CD4-positive, alpha-beta T cell treated with Interleukin-17A for 1 hour (primary cell): ENCODE measurements at regions not wholly inside any gene's neighbourhood (a gene's known extent, or its start where the extent isn't known, plus 50 kb on each side); places are given as distances from the start of the nearest gene placed in this dataset.
"Not testable (repeated sequence)": the region's sequence is repeated elsewhere in the genome, so short reads cannot be mapped to it uniquely, and the experiment has no call there.

ENCODE experiments used
- DNase-seq: peaks from one replicate; pipeline ENCODE4 v3.0.0-alpha.2; 2020

DNA sequence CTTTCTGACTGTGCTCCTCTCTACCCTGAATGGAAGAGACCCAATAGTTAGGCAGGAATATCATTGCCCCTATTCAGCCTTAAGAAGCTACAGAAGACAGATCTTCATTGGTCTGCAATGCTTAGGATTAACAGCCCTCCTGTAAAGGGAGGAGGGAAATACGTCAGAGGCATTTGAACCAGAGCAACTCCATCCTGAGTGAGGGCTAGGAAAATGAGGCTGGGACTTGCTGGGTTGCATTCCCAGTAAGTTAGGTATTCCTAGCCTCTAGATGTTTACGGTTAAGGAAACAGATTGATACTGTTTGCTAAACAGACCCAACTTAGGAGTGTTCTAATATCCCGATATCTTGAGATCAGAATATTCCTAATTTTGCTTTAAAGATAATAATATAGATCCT is 63.5 kb downstream of the PCDH18 start:
- DNase-seq: no peak

DNA sequence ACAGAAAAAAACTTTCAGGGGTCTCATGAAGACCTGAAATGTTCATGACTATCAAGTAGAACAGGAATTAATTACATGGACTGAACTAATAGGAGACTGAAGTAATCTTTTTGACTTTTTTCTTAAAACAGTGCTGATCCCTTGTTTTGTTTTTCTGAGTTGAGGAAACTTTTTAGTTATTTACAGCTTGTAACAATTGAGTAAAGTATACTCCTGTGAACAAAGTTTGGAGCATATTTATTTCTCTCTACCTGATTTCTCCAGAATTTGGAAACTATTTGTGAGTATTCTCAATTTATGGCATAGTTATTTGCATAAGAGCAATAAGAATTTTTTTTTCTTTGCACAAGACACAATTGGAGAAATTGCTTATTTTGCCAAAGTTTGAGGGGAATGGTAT is 64.8 kb downstream of the PCDH18 start:
- DNase-seq: no peak

DNA sequence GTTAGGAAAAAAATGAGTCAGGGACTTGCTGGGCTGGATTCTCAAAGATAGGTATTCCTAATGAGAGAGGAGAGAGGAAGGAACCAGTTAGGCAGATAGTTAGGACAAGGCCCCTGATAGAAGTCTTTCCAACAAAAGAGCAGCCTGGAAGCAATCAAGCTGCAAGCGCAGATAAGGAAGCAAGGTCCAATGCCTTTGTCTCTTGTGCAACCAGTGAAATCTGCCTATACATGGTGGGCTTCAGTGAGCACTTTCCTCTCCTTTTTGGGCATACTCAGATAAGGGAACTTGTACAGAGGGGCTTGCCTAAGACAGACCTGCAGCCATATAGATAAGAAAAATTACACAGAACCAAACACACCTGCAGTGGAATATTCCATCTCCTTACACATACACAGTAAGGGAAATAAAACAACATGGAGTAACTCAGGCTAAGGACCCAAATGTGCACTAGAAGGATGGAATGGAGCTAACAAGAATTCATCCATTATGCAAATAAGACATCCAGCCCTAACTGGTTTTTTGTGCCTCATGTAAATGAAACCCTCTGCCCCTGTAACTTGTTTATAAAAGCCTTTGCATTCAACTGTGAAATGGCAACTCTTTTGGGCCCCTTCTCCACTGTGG is 68.8 kb downstream of the PCDH18 start:
- DNase-seq: no peak

DNA sequence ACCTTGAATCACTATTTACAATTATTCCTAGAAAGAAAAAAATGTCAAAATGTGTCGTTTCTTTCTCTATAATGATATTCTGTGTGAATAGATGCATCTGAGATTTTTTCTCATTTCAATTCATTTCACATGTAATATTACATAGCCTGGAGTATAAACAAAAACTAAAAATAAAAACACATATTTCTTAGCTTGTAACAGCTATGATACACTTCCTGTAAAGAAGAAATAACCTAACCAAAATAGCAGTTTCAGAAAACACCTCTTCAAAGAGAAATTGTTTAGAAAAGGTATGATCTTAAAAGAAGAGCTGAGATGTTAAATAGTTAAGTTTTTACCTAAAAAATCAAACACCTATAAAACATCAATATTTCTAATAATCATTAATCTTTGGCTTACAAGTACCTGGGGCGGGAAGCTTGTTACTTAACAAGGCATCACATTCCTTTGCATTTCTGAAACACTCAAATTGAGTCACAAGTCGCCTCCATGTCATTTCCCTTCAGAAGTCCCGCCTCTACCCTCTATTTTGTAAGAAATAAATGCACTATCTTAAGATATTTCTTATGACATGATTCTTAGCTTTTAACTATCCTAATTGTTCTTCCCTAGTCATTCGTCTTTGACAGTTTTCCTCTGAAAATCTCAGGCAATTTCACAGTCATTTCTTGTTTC is 76.5 kb downstream of the PCDH18 start:
- DNase-seq: no peak

DNA sequence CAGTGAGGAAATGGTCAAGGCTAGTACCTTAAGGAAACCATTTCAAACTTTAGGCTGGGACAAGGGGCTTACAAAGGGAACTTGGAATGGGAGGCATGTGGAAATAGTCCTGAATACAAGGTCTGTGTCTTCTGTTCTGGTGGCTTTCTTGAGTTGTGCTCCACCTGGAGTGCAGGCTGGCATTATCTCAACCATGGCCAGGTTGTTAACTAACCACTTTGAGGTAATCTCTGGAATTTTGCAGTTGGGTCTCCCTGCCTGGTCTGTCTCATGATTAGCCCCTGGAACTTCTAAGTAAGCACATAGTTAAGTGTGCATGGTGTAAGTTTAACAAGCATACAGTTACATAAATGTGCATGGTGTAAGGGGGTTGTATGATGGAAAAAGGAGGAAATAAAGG is 77.5 kb downstream of the PCDH18 start:
- DNase-seq: no peak

DNA sequence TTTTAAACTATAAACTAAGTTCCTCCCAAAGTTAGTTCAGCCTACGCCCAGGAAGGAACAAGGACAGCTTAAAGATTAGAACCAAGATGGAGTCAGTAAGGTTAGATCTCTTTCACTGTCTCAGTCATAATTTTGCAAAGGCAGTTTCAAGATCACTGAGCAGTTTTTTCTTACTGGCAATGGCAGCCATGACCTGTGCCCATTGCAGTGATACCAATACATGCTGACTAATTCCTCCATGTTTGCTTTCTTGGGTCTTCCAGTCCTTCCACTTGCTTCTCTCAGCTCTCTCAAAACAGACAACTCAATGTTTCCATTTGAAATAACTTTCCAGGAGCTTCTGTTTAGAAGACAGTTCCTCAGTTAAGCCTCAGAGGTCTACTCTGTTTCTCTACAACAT is 79.5 kb downstream of the PCDH18 start:
- DNase-seq: no peak

DNA sequence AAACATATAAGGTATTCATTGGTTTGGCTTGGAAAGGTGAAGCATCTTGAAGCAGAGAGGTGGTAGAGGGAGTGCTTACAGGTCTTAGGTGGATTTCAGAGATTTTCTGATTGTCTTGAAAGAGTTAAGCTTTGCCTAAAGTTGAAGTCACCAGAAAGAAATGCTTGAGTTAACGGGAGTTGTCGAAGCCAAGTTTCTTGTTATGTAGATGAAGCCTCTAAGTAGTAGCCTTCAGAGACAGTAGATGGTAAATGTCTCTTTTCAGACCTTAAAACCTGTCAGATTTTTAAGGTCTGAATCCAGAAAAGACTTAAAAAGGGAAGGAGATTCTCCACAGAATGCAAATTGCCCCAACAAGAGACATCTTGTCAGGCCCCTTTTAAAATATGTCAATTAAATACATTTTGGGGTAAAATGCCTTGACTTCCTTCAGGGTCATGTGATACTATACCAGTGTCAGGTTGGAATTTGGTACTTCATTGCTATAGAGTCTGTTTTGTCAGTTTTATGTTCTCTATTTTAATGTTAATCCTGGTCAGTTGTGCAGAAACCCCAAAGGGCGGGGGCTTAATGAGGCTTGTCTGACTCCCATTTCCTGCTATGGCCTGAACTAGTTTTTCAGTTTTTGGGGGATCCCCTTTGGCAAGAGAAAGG is 81.0 kb downstream of the PCDH18 start:
- no peak for DNase-seq

DNA sequence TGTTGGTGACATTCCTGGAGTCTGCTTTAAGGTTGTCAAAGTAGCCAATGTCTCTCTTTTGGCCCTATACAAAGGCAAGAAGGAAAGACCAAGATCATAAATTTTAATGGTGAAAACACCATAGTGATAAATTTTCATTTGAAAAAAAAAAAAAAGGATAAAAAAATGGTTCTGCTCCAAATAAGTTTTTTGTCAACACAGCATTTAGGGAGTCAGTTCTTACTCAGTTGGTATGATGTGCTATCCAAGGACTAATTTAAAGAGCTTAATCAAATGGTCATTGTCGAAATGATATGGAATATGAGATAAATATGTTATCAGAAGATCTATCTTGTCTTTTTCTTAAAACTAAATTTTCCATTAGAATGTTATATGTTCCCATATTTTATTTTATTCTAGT is 83.9 kb downstream of the PCDH18 start:
- DNase-seq: no peak

DNA sequence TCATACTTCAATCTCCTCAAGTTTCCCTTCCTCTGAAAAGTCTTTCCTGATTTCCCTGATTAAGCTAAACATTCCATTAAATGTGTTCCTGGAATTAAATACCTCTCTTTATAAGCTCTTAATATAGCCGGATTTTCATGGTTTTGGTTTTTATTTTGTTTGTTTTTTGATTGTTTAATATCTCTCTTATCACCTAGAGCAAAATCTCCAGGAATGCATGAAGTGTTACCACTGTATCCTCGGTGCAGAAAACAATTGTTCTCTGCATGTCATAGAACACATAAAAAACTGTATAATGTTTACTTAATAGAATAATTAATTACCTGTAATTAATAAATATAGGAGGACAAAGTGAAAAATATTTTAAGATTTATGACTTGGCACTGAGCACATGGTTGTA is 86.2 kb downstream of the PCDH18 start:
- DNase-seq: no peak

DNA sequence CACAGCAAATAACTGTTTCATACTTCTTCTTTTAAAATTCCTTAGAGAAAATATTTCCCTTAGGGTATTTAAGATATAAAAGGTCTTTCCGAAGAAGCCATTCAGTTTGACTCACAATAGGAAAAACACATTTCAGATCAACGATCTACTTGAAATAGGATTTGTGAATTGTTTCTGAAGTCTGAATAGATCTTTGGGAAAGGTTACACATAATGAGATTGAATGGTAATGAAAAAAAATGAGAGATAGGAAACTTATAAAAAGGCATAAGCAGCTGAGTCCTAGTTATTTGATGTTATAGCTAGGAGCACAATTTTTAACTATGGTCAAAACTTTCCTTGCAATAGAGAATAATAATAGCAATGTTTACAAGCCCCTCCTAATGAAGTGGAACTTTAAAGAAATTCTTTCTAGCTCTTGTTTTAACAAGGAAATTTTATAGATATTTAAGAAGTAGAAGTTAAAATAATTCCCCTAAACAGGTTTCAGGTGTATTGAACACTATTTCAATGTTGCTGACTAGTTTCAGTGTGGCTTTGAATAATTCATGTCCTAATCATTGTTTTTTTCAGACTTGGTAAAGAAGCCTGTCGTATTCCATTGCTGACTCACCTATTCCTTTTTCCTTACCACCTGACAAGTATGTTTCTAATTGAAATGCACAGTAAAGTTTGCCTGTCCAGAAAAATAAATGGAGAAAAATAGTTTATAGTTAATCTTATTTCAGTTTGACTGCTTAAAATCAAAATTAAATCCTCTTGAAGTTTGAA is 89.1 kb downstream of the PCDH18 start:
- no peak for DNase-seq

DNA sequence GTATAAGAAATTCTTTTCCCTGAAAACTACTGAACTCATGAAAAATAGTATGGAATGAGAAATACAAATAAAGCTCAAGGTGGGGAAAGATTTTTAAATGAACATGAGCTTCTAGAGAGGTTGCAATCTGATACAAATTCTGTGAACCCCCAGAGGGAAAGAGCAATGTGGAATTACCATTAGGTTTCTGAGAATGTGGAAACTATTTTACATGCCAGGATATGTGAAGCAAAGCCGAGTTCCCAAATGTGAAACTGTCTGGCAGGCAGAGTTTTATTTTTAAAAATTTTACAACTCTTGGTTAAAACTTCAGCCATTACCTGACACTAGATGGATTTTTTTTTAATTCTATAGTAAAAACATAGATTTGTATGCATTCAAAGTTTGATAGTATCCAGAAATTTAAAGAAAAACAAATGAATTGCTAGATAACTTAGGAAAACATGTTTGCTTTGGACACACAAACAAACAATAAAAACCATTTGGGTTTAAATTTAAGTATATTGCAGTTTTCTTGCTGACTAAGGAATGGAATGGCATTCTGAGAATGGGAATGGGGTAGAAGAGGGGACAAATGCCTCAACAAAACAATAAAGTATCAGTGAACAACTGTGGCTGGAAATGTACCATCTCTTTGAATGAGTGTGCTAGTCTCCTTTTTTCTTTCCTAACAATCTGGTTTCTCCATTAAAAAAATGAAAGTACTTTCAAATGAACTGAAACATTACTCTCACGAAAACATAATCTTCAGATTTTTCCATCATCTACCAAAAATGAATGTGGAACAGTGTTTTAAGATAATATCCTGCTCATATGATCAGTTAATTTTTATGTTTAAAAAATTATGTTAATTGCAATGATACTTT is 99.6 kb downstream of the PCDH18 start:
- DNase-seq: no peak

DNA sequence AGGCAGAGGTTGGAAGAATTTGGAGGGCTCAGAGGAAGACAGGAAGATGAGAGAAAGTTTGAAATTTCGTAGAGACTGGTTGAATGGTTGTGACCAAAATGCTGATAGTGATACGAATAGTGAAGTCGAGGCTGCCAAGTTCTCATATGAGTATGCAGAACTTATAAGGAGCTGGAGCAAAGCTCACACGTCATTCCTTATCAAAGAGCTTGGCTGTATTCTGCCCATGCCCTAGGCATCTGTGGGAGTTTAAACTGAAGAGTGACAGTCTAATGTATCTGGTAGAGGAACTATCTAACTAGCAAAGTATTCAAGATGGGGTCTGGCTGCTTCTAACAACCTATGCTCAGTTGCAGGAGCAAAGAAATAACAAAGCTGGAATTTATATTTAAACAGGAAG is 102.1 kb downstream of the PCDH18 start:
- no peak for DNase-seq

DNA sequence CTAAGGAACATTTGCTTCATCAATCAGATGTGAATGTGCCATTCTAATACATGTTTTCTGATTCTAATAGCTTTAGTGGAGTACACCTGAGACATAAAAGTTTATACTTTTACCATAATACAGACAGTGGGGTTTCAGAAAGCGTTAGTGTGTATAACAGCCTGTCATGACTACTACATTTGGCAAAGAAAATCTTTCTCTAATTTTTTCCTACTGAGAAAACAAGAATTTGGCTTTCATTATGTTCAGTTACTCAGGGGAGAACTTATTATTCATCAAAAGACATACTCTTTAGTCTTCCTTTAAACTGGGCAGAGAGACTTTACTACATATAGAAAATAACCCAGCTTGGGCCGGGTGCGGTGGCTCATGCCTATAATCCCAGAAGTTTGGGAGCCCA is 104.9 kb downstream of the PCDH18 start:
- no peak for DNase-seq

DNA sequence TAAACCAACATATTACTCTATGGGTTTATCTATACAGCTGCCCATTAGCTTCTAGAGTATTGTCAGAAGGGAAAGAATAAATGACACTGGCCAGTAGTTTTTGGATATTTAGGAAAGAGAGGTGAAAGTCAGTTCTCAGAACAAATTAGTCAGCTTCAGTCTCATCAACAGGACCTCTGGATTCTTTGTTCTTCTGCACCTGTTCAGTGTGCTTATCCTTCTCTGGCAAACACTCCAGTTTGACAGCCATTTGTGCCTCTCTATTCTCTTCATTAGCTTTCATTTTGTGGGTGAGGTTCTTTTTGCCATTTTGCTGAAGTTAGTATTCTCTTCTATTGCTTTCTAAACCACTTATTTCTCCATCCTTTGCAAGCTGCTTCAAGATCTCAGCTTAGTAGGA is 107.0 kb downstream of the PCDH18 start:
- no peak for DNase-seq

DNA sequence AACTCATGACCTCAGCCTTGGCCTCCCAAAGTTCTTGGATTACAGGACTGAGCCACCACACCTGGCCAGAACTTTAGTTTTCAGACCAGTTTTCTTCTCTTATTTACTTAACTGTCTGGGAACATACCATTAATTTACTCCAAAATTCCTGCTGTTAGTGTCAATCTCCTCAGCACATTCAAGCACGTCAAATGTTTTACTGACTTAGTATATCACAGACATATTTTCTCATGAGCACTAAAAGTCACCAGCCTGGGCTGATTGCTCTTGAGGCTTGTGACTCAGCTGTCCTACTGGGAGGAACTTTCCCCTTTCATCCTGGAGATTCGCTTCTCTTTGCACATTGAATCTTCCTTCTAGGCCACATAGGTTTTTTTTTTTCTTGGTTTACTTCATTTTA is 109.6 kb downstream of the PCDH18 start:
- no peak for DNase-seq

DNA sequence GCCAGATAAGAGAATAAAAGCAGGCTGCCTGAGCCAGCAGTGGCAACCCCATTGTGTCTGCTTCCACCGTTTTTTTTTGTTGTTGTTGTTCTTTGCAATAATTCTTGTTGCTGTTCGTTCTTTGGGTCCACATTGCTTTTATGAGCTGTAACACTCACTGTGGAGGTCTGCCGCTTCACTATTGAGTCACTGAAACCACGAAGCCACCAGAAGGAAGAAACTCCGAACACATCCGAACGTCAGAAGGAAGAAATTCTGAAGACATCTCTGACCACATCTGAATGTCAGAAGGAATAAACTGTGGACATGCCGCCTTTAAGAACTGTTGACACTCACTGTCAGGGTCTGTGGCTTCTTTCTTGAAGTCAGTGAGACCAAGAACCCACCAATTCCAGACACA is 110.5 kb downstream of the PCDH18 start:
- DNase-seq: no peak

DNA sequence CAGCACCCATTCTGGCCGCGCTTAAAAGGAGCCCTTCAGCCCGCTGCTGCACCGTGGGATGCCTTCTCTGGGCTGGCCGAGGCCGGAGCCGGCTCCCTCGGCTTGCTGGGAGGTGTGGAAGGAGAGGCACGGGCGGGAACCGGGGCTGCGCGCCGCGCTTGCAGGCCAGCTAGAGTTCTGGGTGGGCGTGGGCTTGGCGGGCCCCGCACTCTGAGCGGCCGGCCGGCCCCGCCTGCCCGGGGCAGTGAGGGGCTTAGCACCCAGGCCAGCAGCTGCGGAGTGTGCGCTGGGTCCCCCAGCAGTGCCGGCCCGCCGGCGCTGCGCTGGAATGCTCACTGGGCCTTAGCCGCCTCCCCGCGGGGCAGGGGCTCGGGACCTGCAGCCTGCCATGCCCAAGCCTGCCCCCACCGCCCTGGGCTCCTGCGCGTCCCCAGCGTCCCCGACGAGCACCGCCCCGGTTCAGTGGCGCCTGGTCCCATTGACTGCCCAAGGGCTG is 111.3 kb downstream of the PCDH18 start:
- DNase-seq: no peak

DNA sequence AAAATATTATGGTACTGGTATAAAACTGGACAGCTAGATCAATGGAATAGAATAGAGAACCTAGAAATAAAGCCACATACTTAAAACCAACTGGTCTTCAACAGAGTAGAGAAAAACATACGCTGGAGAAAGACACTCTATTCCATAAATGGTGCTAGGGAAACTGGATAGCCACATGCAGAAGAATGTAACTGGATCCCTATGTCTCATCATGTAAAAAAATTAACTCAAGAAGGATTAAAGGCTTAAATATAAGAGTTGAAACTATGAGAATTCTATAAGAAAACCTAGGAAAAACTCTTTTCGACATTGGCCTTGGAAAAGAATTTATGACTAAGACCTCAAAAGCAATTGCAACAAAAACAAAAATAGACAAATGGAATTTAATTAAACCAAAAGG is 114.6 kb downstream of the PCDH18 start:
- DNase-seq: no peak

DNA sequence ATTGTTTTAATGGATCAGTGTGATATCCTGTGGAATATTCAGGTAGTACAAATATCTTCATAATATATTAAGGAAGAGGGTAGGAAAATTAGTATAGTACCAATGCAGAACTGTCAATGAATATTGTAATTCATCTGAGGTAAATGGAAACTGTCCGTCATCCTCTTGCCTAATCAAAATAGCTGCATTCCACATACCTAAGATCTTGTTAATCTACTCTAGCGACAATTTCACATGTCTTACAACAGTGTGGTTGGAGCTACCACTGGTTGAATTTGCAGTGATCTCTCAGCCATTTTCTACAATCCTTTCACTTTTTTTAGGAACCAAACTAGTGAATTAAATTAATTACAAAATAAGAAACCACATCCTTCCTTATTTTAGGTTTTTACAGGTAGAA is 117.5 kb downstream of the PCDH18 start:
- no peak for DNase-seq

DNA sequence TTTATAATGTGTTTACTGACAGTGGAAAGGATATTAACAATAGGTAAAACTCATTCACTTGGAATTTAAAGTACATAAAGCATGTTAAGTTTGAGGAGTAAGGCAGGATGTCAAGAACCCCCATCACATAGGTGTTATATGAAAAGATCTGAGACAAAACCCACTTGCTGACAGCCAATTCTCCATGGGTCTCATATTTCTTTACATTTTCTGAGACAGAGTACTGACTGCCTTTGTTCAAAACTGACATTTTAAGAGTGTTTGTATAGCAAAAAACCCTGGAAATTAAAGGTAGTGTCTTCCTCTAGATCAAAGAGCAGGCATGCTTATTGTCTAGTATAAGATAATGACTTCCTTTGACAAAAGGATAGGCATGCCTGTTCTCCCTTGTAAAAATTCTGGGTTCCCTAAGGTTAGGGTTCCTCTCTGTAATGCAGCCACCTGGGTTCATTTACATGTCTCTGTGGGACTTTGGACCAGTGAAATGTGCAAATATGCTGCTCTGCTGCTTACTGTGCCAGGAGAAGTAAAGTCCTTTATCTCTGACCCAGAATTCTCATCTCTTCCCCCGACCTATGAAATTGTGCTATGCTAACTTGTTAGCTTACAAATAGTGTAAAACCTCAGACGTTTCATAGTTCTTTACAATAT is 123.6 kb downstream of the PCDH18 start:
- no peak for DNase-seq

DNA sequence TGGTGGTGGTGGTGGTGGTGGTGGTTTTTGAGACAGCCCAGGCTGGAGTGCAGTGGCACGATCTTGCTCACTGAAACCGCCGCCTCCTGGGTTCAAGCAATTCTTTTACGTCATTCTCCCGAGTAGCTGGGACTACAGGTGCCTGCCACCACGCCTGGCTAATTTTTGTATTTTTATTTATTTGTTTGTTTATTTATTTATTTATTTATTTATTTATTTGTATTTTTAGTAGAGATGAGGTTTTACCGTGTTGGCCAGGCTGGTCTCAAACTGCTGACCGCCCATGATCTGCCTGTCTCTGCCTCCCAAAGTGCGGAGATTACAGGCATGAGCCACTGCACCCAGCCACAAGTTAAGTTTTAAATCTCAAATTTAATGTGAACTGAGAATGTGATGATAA is 126.5 kb downstream of the PCDH18 start:
- DNase-seq: not testable (repeated sequence)

DNA sequence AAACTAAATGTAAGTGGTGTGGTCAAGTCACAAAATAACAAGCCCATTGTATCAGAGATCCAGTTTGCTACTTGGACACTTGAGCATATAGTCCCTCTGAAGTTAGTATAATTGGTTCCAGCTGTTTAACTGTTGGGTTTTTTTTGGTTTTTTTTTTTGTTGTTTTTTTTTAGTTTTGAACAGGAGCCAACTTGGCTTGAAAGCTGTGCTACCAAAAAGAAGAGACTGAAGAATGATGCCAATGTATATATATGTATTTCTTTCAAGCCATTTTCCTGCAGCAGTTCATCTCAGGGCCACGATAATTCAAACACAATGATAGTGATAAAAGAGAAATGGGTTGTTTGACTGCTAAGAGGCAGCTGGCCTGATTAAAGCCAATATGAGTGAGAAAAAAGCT is 138.3 kb downstream of the PCDH18 start:
- DNase-seq: no peak
